Endothelial cell of umbilical vein (primary cell): ENCODE measurements at regions not wholly inside any gene's neighbourhood (a gene's known extent, or its start where the extent isn't known, plus 50 kb on each side); places are given as distances from the start of the nearest gene placed in this dataset.

Experiments
- BruUV-seq: library from RNA; stranded (reverse); fragments of 400-500 nt; replicated peaks from 2 replicates; lab custom pipeline; 2021; lab: Mats Ljungman, UMichigan
- CTCF ChIA-PET: fragments of 300-600, 350-600 bp; sonication (Branson Sonifier 250); formaldehyde crosslinking; loops from one replicate; lab custom pipeline; 2021; ENCODE audit warnings: antibody characterized with exemption, inconsistent platforms; lab: Charles Lee
- POLR2A ChIA-PET: fragments of 300-600, 350-600 bp; sonication (Branson Sonifier 250); formaldehyde crosslinking; loops from one replicate; lab custom pipeline; 2021; ENCODE audit warnings: antibody characterized with exemption, inconsistent platforms; lab: Charles Lee
- DNase-seq: peaks from one replicate; pipeline ENCODE4 v3.0.0-alpha.2; 2011; ENCODE audit warnings: low read depth, low spot score
- FAIRE-seq: peaks from 2 replicates; lab custom pipeline; 2011; peaks lifted over from hg19 to GRCh38; lab: Jason Lieb, UNC
- H2AFZ ChIP-seq: 2 replicates; pipeline ENCODE4 v1.6.0; 2012; ENCODE audit warnings: low read depth, low read length, control low read depth, inconsistent platforms
- H3K27ac ChIP-seq: 2 replicates; pipeline ENCODE4 v1.5.1; 2011; ENCODE audit warnings: low read depth, mild to moderate bottlenecking, control low read depth, low read length, moderate library complexity; ENCODE audit not compliant: insufficient read depth
- H3K27me3 ChIP-seq, 2 experiments: 2 replicates each; pipeline versions ENCODE4 v1.6.0 to v1.6.1; 2011; ENCODE audit warnings: low read length in 2 of 2, mixed read lengths in 1 of 2; ENCODE audit not compliant: control insufficient read depth in 2 of 2, insufficient read depth in 2 of 2
- H3K36me3 ChIP-seq, 2 experiments: 2 replicates in 1 of 2; 3 replicates in 1 of 2; pipeline ENCODE4 v1.5.1; 2011; ENCODE audit warnings: low read length in 2 of 2, mild to moderate bottlenecking in 1 of 2, moderate library complexity in 1 of 2; ENCODE audit not compliant: control insufficient read depth in 2 of 2, insufficient read depth in 2 of 2; ENCODE audit errors: extremely low read depth in 1 of 2
- H3K4me1 ChIP-seq: 3 replicates; pipeline ENCODE4 v1.5.1; 2011; ENCODE audit warnings: mild to moderate bottlenecking, low read length; ENCODE audit not compliant: control insufficient read depth, insufficient read depth; ENCODE audit errors: extremely low read depth
- H3K4me2 ChIP-seq: 2 replicates; pipeline ENCODE4 v1.6.1; 2011; ENCODE audit warnings: low read length, control low read depth, mixed read lengths; ENCODE audit not compliant: insufficient read depth
- H3K4me3 ChIP-seq, 3 experiments: fragments of 200-600 bp in 1 of 3; sonication (generic), shearing (Covaris generic) in 1 of 3; replicated peaks in 1 of 3; 2 replicates each; pipeline ENCODE4 v1.5.1; 2011 to 2016; ENCODE audit warnings: control low read depth in 3 of 3, low read length in 3 of 3, mild to moderate bottlenecking in 2 of 3, inconsistent platforms in 1 of 3, low read depth in 1 of 3, moderate library complexity in 1 of 3; ENCODE audit not compliant: insufficient read depth in 1 of 3
- H3K79me2 ChIP-seq: 2 replicates; pipeline ENCODE4 v1.6.0; 2012; ENCODE audit warnings: low read length, inconsistent platforms; ENCODE audit not compliant: control insufficient read depth, insufficient read depth
- H3K9ac ChIP-seq: replicated peaks from 2 replicates; pipeline ENCODE3; 2011; ENCODE audit warnings: low read length, control low read depth; ENCODE audit not compliant: insufficient read depth; ENCODE audit errors: extremely low read depth
- H3K9me1 ChIP-seq: replicated peaks from 3 replicates; pipeline ENCODE4 v1.6.0; 2011; ENCODE audit warnings: mild to moderate bottlenecking, low read length; ENCODE audit not compliant: control insufficient read depth, insufficient read depth; ENCODE audit errors: extremely low read depth
- H3K9me3 ChIP-seq: replicated peaks from 2 replicates; pipeline ENCODE4 v1.5.1; 2012; ENCODE audit warnings: low read length, inconsistent platforms; ENCODE audit not compliant: control insufficient read depth, insufficient read depth
- H4K20me1 ChIP-seq: replicated peaks from 2 replicates; pipeline ENCODE3; 2011; ENCODE audit warnings: mild to moderate bottlenecking, low read length; ENCODE audit not compliant: control insufficient read depth, insufficient read depth; ENCODE audit errors: extremely low read depth
- CTCF ChIP-seq, 2 donors: IDR thresholded peaks; 1 replicate in 1 of 2; 2 replicates in 1 of 2; pipeline ENCODE4 v1.5.1; 2011; ENCODE audit warnings: low read length in 2 of 2, mild to moderate bottlenecking in 2 of 2, moderate library complexity in 2 of 2, control low read depth in 1 of 2, inconsistent platforms in 1 of 2, low read depth in 1 of 2; ENCODE audit not compliant: insufficient read depth in 1 of 2; ENCODE audit errors: extremely low read depth in 1 of 2
- EZH2 ChIP-seq: IDR thresholded peaks from 2 replicates; pipeline ENCODE4 v1.6.1; 2012; ENCODE audit warnings: borderline replicate concordance, low read depth, mild to moderate bottlenecking, moderate library complexity, low read length, inconsistent platforms; ENCODE audit not compliant: severe bottlenecking
- GATA2 ChIP-seq: IDR thresholded peaks from 2 replicates; pipeline ENCODE4 v1.7.0; 2011; ENCODE audit warnings: low read depth, mild to moderate bottlenecking, moderate library complexity, mixed read lengths, low read length; ENCODE audit not compliant: insufficient read length, insufficient read depth
- JUN ChIP-seq: IDR thresholded peaks from 2 replicates; pipeline ENCODE4 v1.6.1; 2011; ENCODE audit warnings: borderline replicate concordance, low read depth; ENCODE audit not compliant: insufficient read length, insufficient read depth
- MAX ChIP-seq: IDR thresholded peaks from 2 replicates; pipeline ENCODE4 v1.6.1; 2011; ENCODE audit not compliant: insufficient read depth, insufficient read length
- MYC ChIP-seq: IDR thresholded peaks from one replicate; pipeline ENCODE4 v1.6.1; 2011; ENCODE audit warnings: mild to moderate bottlenecking, low read depth, low read length
- POLR2A ChIP-seq: IDR thresholded peaks from 2 replicates; pipeline ENCODE4 v1.6.1; 2012; ENCODE audit warnings: low read depth, mild to moderate bottlenecking, control low read depth, low read length
- POLR2AphosphoS5 ChIP-seq: IDR thresholded peaks from 2 replicates; pipeline ENCODE4 v1.6.1; 2012; ENCODE audit warnings: low read depth, mild to moderate bottlenecking, control low read depth, low read length, moderate library complexity; ENCODE audit not compliant: insufficient read depth
- dilution Hi-C: fragments of 300-500 bp; cut with MboI; formaldehyde crosslinking; loops from one replicate; pipeline ENCODE4 v1.15.0; 2019; ENCODE audit warnings: low sequenced_read_pairs; ENCODE audit not compliant: extremely low pct_ligation_motif_present
- intact Hi-C: fragments of 100-400 bp; cut with micrococcal nuclease; formaldehyde crosslinking; loops from one replicate; pipeline ENCODE4 v1.10.0; 2022

GRCh38 chr18:78908462-78909260 is 71.0 kb upstream of the SALL3 start:
- Histone ChIP-seq H3K9me3 (no peaks in the 10 kb centered on the region), H3K9ac (no peak overlapping the region), H3K4me2 (no peak overlapping the region), H3K36me3 (no peaks in the 10 kb centered on the region), H3K27me3 (no peaks in the 10 kb centered on the region), H3K27ac (no peak overlapping the region), H3K4me1 (no peaks in the 10 kb centered on the region), H2AFZ (no peak overlapping the region), H4K20me1 (no peaks in the 10 kb centered on the region), H3K4me3 (no peak overlapping the region), H3K9me1 (no peaks in the 10 kb centered on the region), H3K79me2 (no peaks in the 10 kb centered on the region)
- no TSS peak for BruUV-seq
- no peak for DNase-seq
- FAIRE-seq: no peak
- intact Hi-C loops: no loop called here
- ChIA-PET POLR2A (no interaction called here), CTCF (no interaction called here)
- dilution Hi-C loops: no loop called here
- no peak for TF ChIP-seq JUN
- no peak for TF ChIP-seq MAX
- no peak for TF ChIP-seq CTCF (IDR thresholded peaks at IDR 0.05; ENCODE audit: extremely low read depth in 1 of 2, insufficient read depth in 1 of 2, low read depth in 1 of 2, low read length in 2 of 2)
- TF ChIP-seq EZH2: no peak
- no peak for TF ChIP-seq POLR2AphosphoS5
- no peak for TF ChIP-seq GATA2
- TF ChIP-seq MYC: no peak
- TF ChIP-seq POLR2A: no peak
